OCI-LY1 (cell line): ENCODE measurements at regions not wholly inside any gene's neighbourhood (a gene's known extent, or its start where the extent isn't known, plus 50 kb on each side); places are given as distances from the start of the nearest gene placed in this dataset.

ENCODE experiments used
- EZH2 ChIP-seq: fragments of 200-600 bp; sonication (generic), shearing (Covaris generic); IDR thresholded peaks from 2 replicates; pipeline ENCODE4 v1.8.0; 2017; ENCODE audit warnings: borderline replicate concordance, mixed run types, mild to moderate bottlenecking, antibody characterized with exemption, low read length, moderate library complexity, mixed read lengths
- TF ChIP-seq, protein P1 (sequence below): fragments of 200-600 bp; sonication (generic), shearing (Covaris generic); IDR thresholded peaks from 2 replicates; pipeline ENCODE4 v1.5.1; 2017; ENCODE audit warnings: mild to moderate bottlenecking, antibody characterized with exemption, low read length, moderate library complexity, mixed read lengths

GRCh38 chr18:45462179-45462578 is 153.1 kb upstream of the SLC14A2 start:
- TF ChIP-seq, protein P1, sequence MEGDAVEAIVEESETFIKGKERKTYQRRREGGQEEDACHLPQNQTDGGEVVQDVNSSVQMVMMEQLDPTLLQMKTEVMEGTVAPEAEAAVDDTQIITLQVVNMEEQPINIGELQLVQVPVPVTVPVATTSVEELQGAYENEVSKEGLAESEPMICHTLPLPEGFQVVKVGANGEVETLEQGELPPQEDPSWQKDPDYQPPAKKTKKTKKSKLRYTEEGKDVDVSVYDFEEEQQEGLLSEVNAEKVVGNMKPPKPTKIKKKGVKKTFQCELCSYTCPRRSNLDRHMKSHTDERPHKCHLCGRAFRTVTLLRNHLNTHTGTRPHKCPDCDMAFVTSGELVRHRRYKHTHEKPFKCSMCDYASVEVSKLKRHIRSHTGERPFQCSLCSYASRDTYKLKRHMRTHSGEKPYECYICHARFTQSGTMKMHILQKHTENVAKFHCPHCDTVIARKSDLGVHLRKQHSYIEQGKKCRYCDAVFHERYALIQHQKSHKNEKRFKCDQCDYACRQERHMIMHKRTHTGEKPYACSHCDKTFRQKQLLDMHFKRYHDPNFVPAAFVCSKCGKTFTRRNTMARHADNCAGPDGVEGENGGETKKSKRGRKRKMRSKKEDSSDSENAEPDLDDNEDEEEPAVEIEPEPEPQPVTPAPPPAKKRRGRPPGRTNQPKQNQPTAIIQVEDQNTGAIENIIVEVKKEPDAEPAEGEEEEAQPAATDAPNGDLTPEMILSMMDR, result no peak
- TF ChIP-seq EZH2, result no peak
